Activated naive CD8-positive, alpha-beta T cell treated with anti-CD3 and anti-CD28 coated beads, Interleukin-2, amount 10 ng/mL, durations not matched to agents 7 days and 5 days (primary cell): ENCODE measurements at regions not wholly inside any gene's neighbourhood (a gene's known extent, or its start where the extent isn't known, plus 50 kb on each side); places are given as distances from the start of the nearest gene placed in this dataset.

Experiments
- ATAC-seq: fragments of 150-1000 bp; cut with Tn5 transposase; one replicate; pipeline ENCODE4 v1.10.0; 2021; ENCODE audit warnings: low read depth, moderate library complexity
- POLR2A ChIA-PET: fragments of 350-600 bp; sonication (Branson Sonifier 250); formaldehyde crosslinking; loops from one replicate; lab custom pipeline; 2021; ENCODE audit warnings: antibody characterized with exemption; lab: Charles Lee
- DNase-seq: peaks from one replicate; pipeline ENCODE4 v3.0.0; 2021
- H3K27ac Mint-ChIP-seq: one replicate; pipeline ENCODE4 v1.8.0; 2022; ENCODE audit warnings: mild to moderate bottlenecking, mixed read lengths
- H3K27me3 Mint-ChIP-seq: one replicate; pipeline ENCODE4 v1.8.0; 2022; ENCODE audit warnings: mild to moderate bottlenecking, moderate library complexity, mixed read lengths
- H3K36me3 Mint-ChIP-seq: one replicate; pipeline ENCODE4 v1.8.0; 2021; ENCODE audit warnings: mild to moderate bottlenecking, mixed read lengths
- H3K4me1 Mint-ChIP-seq: one replicate; pipeline ENCODE4 v1.8.0; 2021; ENCODE audit warnings: mixed read lengths
- H3K4me3 Mint-ChIP-seq: one replicate; pipeline ENCODE4 v1.8.0; 2022; ENCODE audit warnings: mild to moderate bottlenecking, moderate library complexity, mixed read lengths
- H3K9me3 Mint-ChIP-seq: one replicate; pipeline ENCODE4 v1.8.0; 2021; ENCODE audit warnings: mixed read lengths

DNA sequence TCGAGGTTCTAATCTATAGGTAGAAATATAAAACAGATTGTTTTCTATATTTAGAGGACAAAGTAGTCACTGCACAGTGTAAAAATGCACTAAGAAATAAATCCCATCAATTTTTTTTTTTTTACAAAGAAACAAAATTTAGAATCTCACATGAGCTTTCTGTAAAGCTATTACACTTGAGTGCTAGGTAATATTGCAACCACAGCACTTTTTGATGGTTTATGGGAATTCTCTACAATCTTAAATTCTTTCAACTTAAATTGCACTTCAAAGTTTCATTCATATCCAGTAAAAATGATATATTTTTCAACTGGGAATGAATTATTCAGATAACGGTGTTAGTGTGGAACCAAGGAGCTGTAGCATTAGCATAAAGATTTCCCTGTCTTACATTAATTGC lies 1035.4 kb downstream of the SQOR start:
- no peak for ATAC-seq

DNA sequence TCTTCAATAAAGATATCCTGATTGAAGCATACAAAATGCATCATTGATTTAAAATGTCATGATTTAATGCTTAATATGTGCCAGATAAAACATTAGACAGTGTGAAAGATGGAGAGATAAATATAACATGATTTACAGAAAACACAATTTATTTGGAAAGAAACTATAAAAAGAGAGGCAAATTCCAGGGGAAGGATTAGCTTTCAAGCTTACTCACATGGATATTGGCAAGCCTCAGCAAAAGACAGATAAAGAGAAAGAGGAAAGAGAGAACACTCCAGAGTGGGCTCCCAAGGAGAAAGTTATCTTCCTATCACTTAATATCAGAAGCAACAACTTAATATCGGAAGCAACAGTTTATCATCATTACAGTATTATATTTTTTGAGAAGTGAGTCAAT lies 1036.5 kb downstream of the SQOR start:
- no peaks in the 10 kb centered on the region for H3K27me3 Mint-ChIP-seq
- ATAC-seq (no peak), DNase-seq (no peak)
- H3K4me1 Mint-ChIP-seq: no peaks in the 10 kb centered on the region
- no peak overlapping the region for H3K27ac Mint-ChIP-seq
- POLR2A ChIA-PET: no interaction called here
- no peak overlapping the region for H3K4me3 Mint-ChIP-seq
- H3K9me3 Mint-ChIP-seq: no peaks in the 10 kb centered on the region
- no peaks in the 10 kb centered on the region for H3K36me3 Mint-ChIP-seq

More for the DNA sequence above, 1035.4 kb downstream of the SQOR start:
- no peaks in the 10 kb centered on the region for H3K36me3 Mint-ChIP-seq
- no peaks in the 10 kb centered on the region for H3K27me3 Mint-ChIP-seq
- DNase-seq: no peak
- H3K9me3 Mint-ChIP-seq: no peaks in the 10 kb centered on the region
- no peaks in the 10 kb centered on the region for H3K4me1 Mint-ChIP-seq
- POLR2A ChIA-PET: no interaction called here
- no peak overlapping the region for H3K27ac Mint-ChIP-seq
- no peak overlapping the region for H3K4me3 Mint-ChIP-seq

DNA sequence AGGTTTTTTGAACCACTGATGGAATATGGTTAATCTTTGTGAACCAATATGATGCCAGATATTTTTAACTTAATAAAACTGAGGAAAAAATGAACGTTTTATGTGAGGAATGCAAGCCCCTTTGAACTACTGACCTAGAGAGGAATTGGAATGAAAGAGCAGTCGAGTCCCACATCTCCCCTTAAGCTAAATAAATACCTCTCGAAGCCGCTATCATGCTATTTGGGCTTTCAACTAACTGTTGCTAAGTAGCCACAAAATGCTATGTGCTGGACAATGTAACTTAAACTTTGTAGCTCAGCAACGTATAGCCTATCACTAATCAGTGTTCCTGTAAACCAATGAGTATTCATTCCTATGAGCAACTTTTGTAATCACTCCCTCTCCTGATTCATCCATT lies 1037.2 kb downstream of the SQOR start:
- Mint-ChIP-seq H3K4me1 (no peaks in the 10 kb centered on the region), H3K36me3 (no peaks in the 10 kb centered on the region), H3K4me3 (no peak overlapping the region), H3K9me3 (no peaks in the 10 kb centered on the region), H3K27ac (no peak overlapping the region), H3K27me3 (no peaks in the 10 kb centered on the region)
- POLR2A ChIA-PET: no interaction called here
- no peak for DNase-seq
- no peak for ATAC-seq

DNA sequence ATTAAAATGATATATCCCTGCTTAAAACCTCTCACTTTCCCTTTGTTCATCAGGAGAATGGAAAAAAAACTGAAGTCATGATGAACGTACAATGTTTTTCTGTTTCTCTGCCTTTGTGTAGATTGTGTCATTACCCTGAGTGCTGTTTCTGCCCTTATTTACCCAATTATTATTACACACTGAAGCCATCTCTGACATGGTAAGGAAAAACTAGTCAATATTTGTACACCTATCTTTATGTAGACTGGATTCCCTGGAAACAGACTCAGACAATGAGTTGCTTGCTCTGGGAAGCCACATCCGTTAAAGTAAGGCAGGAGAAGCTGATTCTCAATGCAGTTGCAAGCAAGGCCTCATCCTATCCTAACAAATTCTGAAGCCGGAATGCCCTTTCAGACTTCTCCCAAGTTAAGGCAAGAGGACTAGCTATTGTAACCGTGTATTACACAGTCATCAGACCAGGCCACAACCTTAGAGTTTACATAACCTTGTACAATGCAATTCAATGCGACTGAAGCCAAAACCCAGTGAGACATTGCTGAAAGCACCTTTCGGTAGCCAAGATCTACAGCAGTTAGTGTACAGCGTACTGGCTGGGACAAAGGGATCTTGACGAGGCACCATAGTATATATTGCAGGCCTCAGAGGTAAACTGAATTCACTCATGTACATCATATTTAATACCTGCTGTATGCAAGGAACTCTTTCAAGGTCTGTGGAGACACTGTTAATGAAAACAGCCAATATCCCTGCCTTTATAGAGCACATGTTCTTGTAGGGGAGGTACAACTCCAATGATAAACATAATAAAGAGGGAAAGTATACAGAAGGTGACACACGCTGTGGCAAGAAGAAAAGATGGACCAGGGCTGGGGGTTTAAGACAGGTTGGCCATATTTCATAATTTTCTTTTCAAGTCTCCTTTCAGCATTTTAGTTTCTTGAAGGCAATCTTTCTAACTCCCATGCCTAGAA lies 1040.8 kb upstream of the SEMA6D start:
- peaks cover 2% of the 10 kb centered on the region for H3K9me3 Mint-ChIP-seq
- H3K36me3 Mint-ChIP-seq: no peaks in the 10 kb centered on the region
- H3K4me1 Mint-ChIP-seq: no peaks in the 10 kb centered on the region
- POLR2A ChIA-PET: no interaction called here
- DNase-seq (no peak), ATAC-seq (no peak)
- H3K27ac Mint-ChIP-seq: no peak overlapping the region
- H3K27me3 Mint-ChIP-seq: no peaks in the 10 kb centered on the region
- no peak overlapping the region for H3K4me3 Mint-ChIP-seq

DNA sequence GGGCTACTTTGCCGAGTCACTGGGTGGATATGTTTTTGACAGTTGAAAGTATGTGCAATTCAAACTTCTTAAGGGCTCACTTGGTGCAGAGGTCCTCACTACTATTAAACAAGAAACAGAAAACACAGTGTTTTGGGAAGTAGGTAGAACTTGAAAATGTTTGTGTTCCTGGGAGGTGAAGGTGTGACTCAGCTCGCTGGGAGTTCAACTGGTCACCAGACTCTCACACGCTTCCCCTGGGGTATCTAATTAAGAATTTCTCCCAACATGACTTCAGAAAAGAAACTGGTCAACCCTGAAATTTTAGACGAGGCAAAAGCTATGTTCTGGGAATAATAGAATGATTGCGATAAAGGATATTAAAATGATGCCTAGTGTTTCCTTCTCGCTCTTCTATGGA lies 1039.8 kb upstream of the SEMA6D start:
- POLR2A ChIA-PET: no interaction called here
- Mint-ChIP-seq H3K4me1 (no peaks in the 10 kb centered on the region), H3K27me3 (no peaks in the 10 kb centered on the region), H3K36me3 (no peaks in the 10 kb centered on the region), H3K4me3 (no peak overlapping the region), H3K9me3 (peaks cover 2% of the 10 kb centered on the region), H3K27ac (no peak overlapping the region)
- ATAC-seq (no peak), DNase-seq (no peak)

- Mint-ChIP-seq H3K36me3 (no peaks in the 10 kb centered on the region), H3K9me3 (peaks cover 3% of the 10 kb centered on the region), H3K27ac (no peak overlapping the region), H3K4me3 (no peak overlapping the region), H3K4me1 (no peaks in the 10 kb centered on the region), H3K27me3 (no peaks in the 10 kb centered on the region)
- no peak for ATAC-seq
- no peak for DNase-seq
- POLR2A ChIA-PET: no interaction called here
Measured at GRCh38 chr15:46681901-46682300, 1035.4 kb upstream of the SEMA6D start.

GRCh38 chr15:46682969-46683791 lies 1034.1 kb upstream of the SEMA6D start:
- peaks cover 3% of the 10 kb centered on the region for H3K9me3 Mint-ChIP-seq
- no peak overlapping the region for H3K4me3 Mint-ChIP-seq
- POLR2A ChIA-PET: no interaction called here
- ATAC-seq (no peak), DNase-seq (no peak)
- no peaks in the 10 kb centered on the region for H3K27me3 Mint-ChIP-seq
- no peaks in the 10 kb centered on the region for H3K36me3 Mint-ChIP-seq
- no peak overlapping the region for H3K27ac Mint-ChIP-seq
- no peaks in the 10 kb centered on the region for H3K4me1 Mint-ChIP-seq

DNA sequence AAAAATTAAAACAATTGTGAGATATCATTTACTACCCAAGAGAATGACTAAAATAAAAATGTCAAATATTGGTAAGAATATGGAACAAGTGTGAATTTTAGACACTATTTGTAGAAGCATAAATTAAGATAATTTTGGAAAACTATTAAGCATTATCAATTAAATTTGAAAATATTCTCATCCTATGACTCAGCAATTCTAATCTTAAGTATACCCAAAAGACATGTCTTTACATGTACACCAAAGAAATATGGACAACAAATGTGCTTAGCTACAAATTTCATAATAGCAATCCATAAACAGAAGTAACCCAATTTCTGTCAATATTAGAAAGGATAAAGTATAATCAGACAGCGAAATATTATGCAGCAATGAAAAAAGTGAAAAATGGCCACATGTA lies 1032.2 kb upstream of the SEMA6D start:
- Mint-ChIP-seq H3K27ac (no peak overlapping the region), H3K27me3 (no peaks in the 10 kb centered on the region), H3K4me3 (no peak overlapping the region), H3K9me3 (peaks cover 2% of the 10 kb centered on the region), H3K36me3 (no peaks in the 10 kb centered on the region), H3K4me1 (no peaks in the 10 kb centered on the region)
- no peak for ATAC-seq
- no peak for DNase-seq
- POLR2A ChIA-PET: no interaction called here

- Mint-ChIP-seq H3K36me3 (no peaks in the 10 kb centered on the region), H3K27ac (no peak overlapping the region), H3K27me3 (no peaks in the 10 kb centered on the region), H3K4me3 (no peak overlapping the region), H3K4me1 (no peaks in the 10 kb centered on the region), H3K9me3 (peaks cover 2% of the 10 kb centered on the region)
- POLR2A ChIA-PET: no interaction called here
- DNase-seq: no peak
- ATAC-seq: no peak
Measured at GRCh38 chr15:46685681-46686080, 1031.6 kb upstream of the SEMA6D start.

DNA sequence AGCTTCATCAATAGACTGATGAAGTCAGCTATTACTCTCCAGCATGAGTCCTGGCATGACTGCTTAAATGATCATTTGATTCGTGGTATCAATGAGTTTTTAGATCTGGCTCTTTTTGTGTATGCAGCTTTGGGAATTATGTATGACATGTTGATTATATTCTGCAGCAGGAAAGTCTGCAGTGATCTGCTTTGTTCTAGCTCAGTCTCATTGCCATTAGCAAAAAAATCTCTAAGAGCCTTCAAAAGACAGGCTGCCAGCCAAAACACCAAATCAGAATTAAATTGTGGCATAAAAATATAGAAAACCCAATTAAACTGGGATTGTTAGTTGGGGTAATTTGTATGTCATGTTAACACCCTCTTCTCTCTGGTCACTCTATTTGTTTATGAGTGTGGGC lies 1021.0 kb upstream of the SEMA6D start:
- no peak for DNase-seq
- no peak overlapping the region for H3K27ac Mint-ChIP-seq
- peaks cover 1% of the 10 kb centered on the region for H3K9me3 Mint-ChIP-seq
- H3K4me1 Mint-ChIP-seq: no peaks in the 10 kb centered on the region
- POLR2A ChIA-PET: no interaction called here
- ATAC-seq: no peak
- no peak overlapping the region for H3K4me3 Mint-ChIP-seq
- no peaks in the 10 kb centered on the region for H3K27me3 Mint-ChIP-seq
- H3K36me3 Mint-ChIP-seq: no peaks in the 10 kb centered on the region

DNA sequence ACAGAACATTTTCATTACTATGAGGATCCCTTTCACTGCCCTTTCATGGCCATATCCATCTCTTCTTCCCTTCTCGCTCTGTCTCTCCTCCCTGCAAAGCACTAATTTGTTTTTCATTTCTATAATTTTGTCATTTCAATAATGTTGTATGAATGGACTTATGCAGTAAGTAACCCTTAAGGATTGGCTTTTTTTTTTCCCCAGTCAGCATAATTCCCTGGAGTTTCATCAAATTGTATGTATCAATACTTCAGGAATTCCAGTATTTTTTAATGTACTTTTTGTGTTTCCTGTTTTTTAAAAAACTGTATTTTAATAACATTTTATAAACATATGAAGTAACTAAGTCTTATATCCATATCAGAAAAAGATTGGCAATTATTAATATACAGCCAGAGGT lies 1016.0 kb upstream of the SEMA6D start:
- Mint-ChIP-seq H3K4me1 (no peaks in the 10 kb centered on the region), H3K27me3 (no peaks in the 10 kb centered on the region), H3K4me3 (no peak overlapping the region), H3K27ac (no peak overlapping the region), H3K36me3 (no peaks in the 10 kb centered on the region), H3K9me3 (peaks cover 10% of the 10 kb centered on the region)
- POLR2A ChIA-PET: no interaction called here
- ATAC-seq (no peak), DNase-seq (no peak)

DNA sequence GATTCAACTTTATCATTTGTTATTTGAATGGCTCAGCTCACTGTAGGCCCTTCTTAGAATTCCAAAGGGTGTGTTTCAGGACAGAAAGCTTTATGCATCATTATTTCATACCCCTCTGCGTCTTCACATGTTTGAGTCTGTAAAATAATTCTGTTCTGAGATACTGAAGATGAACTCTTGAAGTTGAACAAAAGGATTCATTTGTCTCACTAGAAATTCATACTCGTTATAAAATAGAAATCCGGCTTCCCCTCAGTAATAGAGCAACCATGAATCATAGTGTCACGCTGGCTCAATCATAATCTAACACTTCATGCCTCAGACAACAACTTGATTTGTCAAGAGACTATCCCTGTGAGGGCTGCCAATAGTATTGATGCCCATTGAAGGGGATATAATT lies 1015.4 kb upstream of the SEMA6D start:
- Mint-ChIP-seq H3K36me3 (no peaks in the 10 kb centered on the region), H3K27ac (no peak overlapping the region), H3K27me3 (no peaks in the 10 kb centered on the region), H3K4me3 (no peak overlapping the region), H3K9me3 (peaks cover 10% of the 10 kb centered on the region), H3K4me1 (no peaks in the 10 kb centered on the region)
- ATAC-seq: no peak
- DNase-seq: no peak
- POLR2A ChIA-PET: no interaction called here

- Mint-ChIP-seq H3K27ac (no peak overlapping the region), H3K4me3 (no peak overlapping the region), H3K27me3 (no peaks in the 10 kb centered on the region), H3K4me1 (no peaks in the 10 kb centered on the region), H3K36me3 (no peaks in the 10 kb centered on the region), H3K9me3 (peaks cover 13% of the 10 kb centered on the region)
- POLR2A ChIA-PET: no interaction called here
- DNase-seq (no peak), ATAC-seq (no peak)
Measured at GRCh38 chr15:46703020-46703861, 1014.1 kb upstream of the SEMA6D start.
